ENCODE measurements at regions not wholly inside any gene's neighbourhood (a gene's known extent, or its start where the extent isn't known, plus 50 kb on each side); places are given as distances from the start of the nearest gene placed in this dataset.

- intact Hi-C loops (cut with DNase I): no loop called here
- FAIRE-seq: no peak
- H3K36me3 ChIP-seq (ENCODE audit: control insufficient read depth in 2 of 3, insufficient read depth in 3 of 3, low read length in 3 of 3): no peaks in the 10 kb centered on the region
These were observed 141.7 kb downstream of the RFX6 start for GRCh38 chr6:117018771-117019170.

GRCh38 chr6:117022774-117023173, 145.7 kb downstream of the RFX6 start:
- Histone ChIP-seq H3K27me3 (ENCODE audit: control insufficient read depth, insufficient read depth, low read length) (no peaks in the 10 kb centered on the region), H3K4me3 (ENCODE audit: low read length in 3 of 3) (no peak overlapping the region), H3K9ac (ENCODE audit: low read length in 3 of 3) (no peak overlapping the region), H3K4me1 (ENCODE audit: control insufficient read depth in 2 of 3, insufficient read depth in 2 of 3, low read depth in 1 of 3, low read length in 3 of 3) (no peaks in the 10 kb centered on the region), H3K9me3 (ENCODE audit: control insufficient read depth in 2 of 3, insufficient read depth in 1 of 3, low read length in 3 of 3) (no peaks in the 10 kb centered on the region), H3K27ac (ENCODE audit: low read depth in 2 of 2, low read length in 2 of 2) (no peak overlapping the region), H3K36me3 (ENCODE audit: control insufficient read depth in 2 of 3, insufficient read depth in 3 of 3, low read length in 3 of 3) (no peaks in the 10 kb centered on the region)
- DNase-seq (no peak), FAIRE-seq (no peak)
- TF ChIP-seq, protein P1, sequence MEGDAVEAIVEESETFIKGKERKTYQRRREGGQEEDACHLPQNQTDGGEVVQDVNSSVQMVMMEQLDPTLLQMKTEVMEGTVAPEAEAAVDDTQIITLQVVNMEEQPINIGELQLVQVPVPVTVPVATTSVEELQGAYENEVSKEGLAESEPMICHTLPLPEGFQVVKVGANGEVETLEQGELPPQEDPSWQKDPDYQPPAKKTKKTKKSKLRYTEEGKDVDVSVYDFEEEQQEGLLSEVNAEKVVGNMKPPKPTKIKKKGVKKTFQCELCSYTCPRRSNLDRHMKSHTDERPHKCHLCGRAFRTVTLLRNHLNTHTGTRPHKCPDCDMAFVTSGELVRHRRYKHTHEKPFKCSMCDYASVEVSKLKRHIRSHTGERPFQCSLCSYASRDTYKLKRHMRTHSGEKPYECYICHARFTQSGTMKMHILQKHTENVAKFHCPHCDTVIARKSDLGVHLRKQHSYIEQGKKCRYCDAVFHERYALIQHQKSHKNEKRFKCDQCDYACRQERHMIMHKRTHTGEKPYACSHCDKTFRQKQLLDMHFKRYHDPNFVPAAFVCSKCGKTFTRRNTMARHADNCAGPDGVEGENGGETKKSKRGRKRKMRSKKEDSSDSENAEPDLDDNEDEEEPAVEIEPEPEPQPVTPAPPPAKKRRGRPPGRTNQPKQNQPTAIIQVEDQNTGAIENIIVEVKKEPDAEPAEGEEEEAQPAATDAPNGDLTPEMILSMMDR (IDR thresholded peaks at IDR 0.05; ENCODE audit: borderline replicate concordance, extremely low read depth, insufficient read depth): no peak
- intact Hi-C loops (cut with DNase I): no loop called here

More at GRCh38 chr6:117018771-117019170, 141.7 kb downstream of the RFX6 start:
- Histone ChIP-seq H3K4me3 (ENCODE audit: low read length in 3 of 3) (no peak overlapping the region), H3K27ac (ENCODE audit: low read depth in 2 of 2, low read length in 2 of 2) (no peak overlapping the region), H3K9ac (ENCODE audit: low read length in 3 of 3) (no peak overlapping the region), H3K9me3 (ENCODE audit: control insufficient read depth in 2 of 3, insufficient read depth in 1 of 3, low read length in 3 of 3) (no peaks in the 10 kb centered on the region), H3K4me1 (ENCODE audit: control insufficient read depth in 2 of 3, insufficient read depth in 2 of 3, low read depth in 1 of 3, low read length in 3 of 3) (no peaks in the 10 kb centered on the region), H3K27me3 (ENCODE audit: control insufficient read depth, insufficient read depth, low read length) (no peaks in the 10 kb centered on the region)
- TF ChIP-seq, protein P1 (IDR thresholded peaks at IDR 0.05; ENCODE audit: borderline replicate concordance, extremely low read depth, insufficient read depth): no peak
- DNase-seq: no peak

GRCh38 chr6:117025310-117025709, 148.3 kb downstream of the RFX6 start:
- intact Hi-C loops (cut with DNase I): no loop called here
- DNase-seq: no peak
- Histone ChIP-seq H3K9ac (ENCODE audit: low read length in 3 of 3) (no peak overlapping the region), H3K27me3 (ENCODE audit: control insufficient read depth, insufficient read depth, low read length) (no peaks in the 10 kb centered on the region), H3K4me3 (ENCODE audit: low read length in 3 of 3) (no peak overlapping the region), H3K36me3 (ENCODE audit: control insufficient read depth in 2 of 3, insufficient read depth in 3 of 3, low read length in 3 of 3) (no peaks in the 10 kb centered on the region), H3K27ac (ENCODE audit: low read depth in 2 of 2, low read length in 2 of 2) (no peak overlapping the region), H3K4me1 (ENCODE audit: control insufficient read depth in 2 of 3, insufficient read depth in 2 of 3, low read depth in 1 of 3, low read length in 3 of 3) (no peaks in the 10 kb centered on the region), H3K9me3 (ENCODE audit: control insufficient read depth in 2 of 3, insufficient read depth in 1 of 3, low read length in 3 of 3) (no peaks in the 10 kb centered on the region)
- no peak for FAIRE-seq
- TF ChIP-seq, protein P1 (IDR thresholded peaks at IDR 0.05; ENCODE audit: borderline replicate concordance, extremely low read depth, insufficient read depth): no peak

- Histone ChIP-seq H3K36me3 (ENCODE audit: control insufficient read depth in 2 of 3, insufficient read depth in 3 of 3, low read length in 3 of 3) (no peaks in the 10 kb centered on the region), H3K27me3 (ENCODE audit: control insufficient read depth, insufficient read depth, low read length) (no peaks in the 10 kb centered on the region), H3K27ac (ENCODE audit: low read depth in 2 of 2, low read length in 2 of 2) (no peak overlapping the region), H3K9me3 (ENCODE audit: control insufficient read depth in 2 of 3, insufficient read depth in 1 of 3, low read length in 3 of 3) (no peaks in the 10 kb centered on the region), H3K9ac (ENCODE audit: low read length in 3 of 3) (no peak overlapping the region), H3K4me1 (ENCODE audit: control insufficient read depth in 2 of 3, insufficient read depth in 2 of 3, low read depth in 1 of 3, low read length in 3 of 3) (no peaks in the 10 kb centered on the region), H3K4me3 (ENCODE audit: low read length in 3 of 3) (no peak overlapping the region)
- intact Hi-C loops (cut with DNase I): no loop called here
- no peak for DNase-seq
- TF ChIP-seq, protein P1 (IDR thresholded peaks at IDR 0.05; ENCODE audit: borderline replicate concordance, extremely low read depth, insufficient read depth): no peak
- no peak for FAIRE-seq
These were observed 151.2 kb downstream of the RFX6 start for GRCh38 chr6:117028256-117028655.

Measured in kidney (tissue), 13 donors.